Breast epithelium (tissue), 3 donors: ENCODE measurements at regions not wholly inside any gene's neighbourhood (a gene's known extent, or its start where the extent isn't known, plus 50 kb on each side); places are given as distances from the start of the nearest gene placed in this dataset.

Experiments
- CTCF ChIP-seq, 3 donors: fragments of 450-650 bp; IDR thresholded peaks; one replicate each; pipeline ENCODE4 v1.5.1; 2016 to 2017; ENCODE audit warnings: antibody characterized with exemption in 3 of 3, mild to moderate bottlenecking in 3 of 3, moderate library complexity in 3 of 3
- POLR2A ChIP-seq: fragments of 450-650 bp; IDR thresholded peaks from one replicate; pipeline ENCODE4 v1.6.1; 2016; ENCODE audit warnings: antibody characterized with exemption, mild to moderate bottlenecking, moderate library complexity
- POLR2AphosphoS5 ChIP-seq, 3 donors: sonication (generic); formaldehyde crosslinking; IDR thresholded peaks; one replicate each; pipeline ENCODE4 v1.6.1; 2017; ENCODE audit warnings: antibody characterized with exemption in 3 of 3

- no peak for TF ChIP-seq CTCF (IDR thresholded peaks at IDR 0.05)
- no peak for TF ChIP-seq POLR2A
- TF ChIP-seq POLR2AphosphoS5 (IDR thresholded peaks at IDR 0.05) = no peak
Observed at GRCh38 chr10:65684896-65685295, 1240.9 kb upstream of the LRRTM3 start.
